ENCODE measurements at regions not wholly inside any gene's neighbourhood (a gene's known extent, or its start where the extent isn't known, plus 50 kb on each side); places are given as distances from the start of the nearest gene placed in this dataset.

- H3K4me3 ChIP-seq (replicated peaks in 1 of 3; ENCODE audit: low read depth in 2 of 3, low read length in 3 of 3) = no peak overlapping the region
- WGBS (ENCODE audit: insufficient coverage) = no CpG with 5 or more reads among the region's 3 CpGs
- no peaks in the 10 kb centered on the region for H3K27me3 ChIP-seq (ENCODE audit: control insufficient read depth in 2 of 2, insufficient read depth in 2 of 2, low read length in 2 of 2)
- Mint-ChIP-seq H3K27ac (no peak overlapping the region), H3K4me1 (no peaks in the 10 kb centered on the region), H3K27me3 (ENCODE audit: low read depth in 3 of 3) (peaks cover 0 to 3% (median 0%) of the 10 kb centered on the region in 3 donors), H3K4me3 (no peak overlapping the region), H3K36me3 (no peaks in the 10 kb centered on the region), H3K9me3 (peaks cover 0 to 1% (median 0%) of the 10 kb centered on the region in 7 donors)
- no peaks in the 10 kb centered on the region for H3K79me2 ChIP-seq (ENCODE audit: insufficient read depth, low read length)
- no peak overlapping the region for H3K27ac ChIP-seq (ENCODE audit: low read depth in 1 of 2, low read length in 2 of 2)
- H3K4me1 ChIP-seq (ENCODE audit: control insufficient read depth in 1 of 2, insufficient read depth in 2 of 2, low read length in 2 of 2) = no peaks in the 10 kb centered on the region
- H3K9me3 ChIP-seq (replicated peaks in 1 of 2; ENCODE audit: control insufficient read depth in 1 of 2, insufficient read depth in 1 of 2, low read length in 2 of 2) = no peaks in the 10 kb centered on the region
- intact Hi-C loops (cut with micrococcal nuclease) = no loop called here
- no peak for DNase-seq
- no peaks in the 10 kb centered on the region for H4K20me1 ChIP-seq (ENCODE audit: insufficient read depth, low read length)
- no peak overlapping the region for H2AFZ ChIP-seq (ENCODE audit: insufficient read depth, low read depth, low read length, poor library complexity, severe bottlenecking)
- H3K36me3 ChIP-seq (replicated peaks in 1 of 2; ENCODE audit: control insufficient read depth in 1 of 2, insufficient read depth in 2 of 2, low read length in 2 of 2) = no peaks in the 10 kb centered on the region
- no peak overlapping the region for H3K4me2 ChIP-seq (replicated peaks; ENCODE audit: extremely low read depth, low read length, poor library complexity, severe bottlenecking)
- H3K9ac ChIP-seq (ENCODE audit: insufficient read depth, low read length, poor library complexity, severe bottlenecking) = no peak overlapping the region
- TF ChIP-seq CTCF (IDR thresholded peaks at IDR 0.05) = no peak
These were observed 467.1 kb downstream of the LMO4 start for GRCh38 chr1:87795615-87796337.

DNA sequence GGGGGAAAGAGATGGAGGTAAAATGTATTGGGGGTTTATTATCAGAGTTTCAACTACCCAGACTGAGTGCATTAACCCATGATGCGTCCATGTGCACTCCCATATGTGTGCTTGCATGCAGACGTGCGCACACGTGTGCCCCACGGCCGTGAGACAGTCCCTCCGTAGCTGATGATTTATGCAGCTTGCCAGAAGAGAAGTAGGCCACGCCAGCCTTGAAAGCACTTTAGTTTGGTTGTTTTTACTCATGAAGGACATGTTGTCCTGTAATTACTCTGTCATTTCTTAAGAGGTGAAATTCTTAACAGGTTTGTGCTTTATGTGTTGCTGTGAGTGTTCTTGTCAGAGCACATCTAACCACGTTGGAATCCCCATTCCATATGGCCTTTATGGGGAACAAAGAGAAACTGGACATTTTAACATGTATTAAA, 467.8 kb downstream of the LMO4 start:
- Histone ChIP-seq H3K27me3 (ENCODE audit: control insufficient read depth in 2 of 2, insufficient read depth in 2 of 2, low read length in 2 of 2) (no peaks in the 10 kb centered on the region), H3K4me2 (replicated peaks; ENCODE audit: extremely low read depth, low read length, poor library complexity, severe bottlenecking) (no peak overlapping the region), H3K9ac (ENCODE audit: insufficient read depth, low read length, poor library complexity, severe bottlenecking) (no peak overlapping the region), H3K4me3 (replicated peaks in 1 of 3; ENCODE audit: low read depth in 2 of 3, low read length in 3 of 3) (no peak overlapping the region), H3K27ac (ENCODE audit: low read depth in 1 of 2, low read length in 2 of 2) (no peak overlapping the region), H4K20me1 (ENCODE audit: insufficient read depth, low read length) (no peaks in the 10 kb centered on the region), H2AFZ (ENCODE audit: insufficient read depth, low read depth, low read length, poor library complexity, severe bottlenecking) (no peak overlapping the region), H3K9me3 (replicated peaks in 1 of 2; ENCODE audit: control insufficient read depth in 1 of 2, insufficient read depth in 1 of 2, low read length in 2 of 2) (no peaks in the 10 kb centered on the region), H3K36me3 (replicated peaks in 1 of 2; ENCODE audit: control insufficient read depth in 1 of 2, insufficient read depth in 2 of 2, low read length in 2 of 2) (no peaks in the 10 kb centered on the region), H3K79me2 (ENCODE audit: insufficient read depth, low read length) (no peaks in the 10 kb centered on the region), H3K4me1 (ENCODE audit: control insufficient read depth in 1 of 2, insufficient read depth in 2 of 2, low read length in 2 of 2) (no peaks in the 10 kb centered on the region)
- Mint-ChIP-seq H3K4me1 (no peaks in the 10 kb centered on the region), H3K36me3 (no peaks in the 10 kb centered on the region), H3K4me3 (no peak overlapping the region), H3K27me3 (ENCODE audit: low read depth in 3 of 3) (peaks cover 0 to 4% (median 0%) of the 10 kb centered on the region in 3 donors), H3K9me3 (peaks cover 0 to 2% (median 0%) of the 10 kb centered on the region in 7 donors), H3K27ac (no peak overlapping the region)
- WGBS (ENCODE audit: insufficient coverage) = 90% methylated on average over 8 of the region's 9 CpGs
- DNase-seq = no peak
- intact Hi-C loops (cut with micrococcal nuclease) = no loop called here
- no peak for TF ChIP-seq CTCF (IDR thresholded peaks at IDR 0.05)

Data from CD14-positive monocyte (primary cell).